ENCODE measurements at regions not wholly inside any gene's neighbourhood (a gene's known extent, or its start where the extent isn't known, plus 50 kb on each side); places are given as distances from the start of the nearest gene placed in this dataset.

GRCh38 chr12:89859508-89860220, 151.0 kb upstream of the ATP2B1 start:
- no peak for DNase-seq (ENCODE audit: low read depth)

- no peak for DNase-seq (ENCODE audit: low read depth)
These were observed 150.1 kb upstream of the ATP2B1 start for GRCh38 chr12:89858718-89859117.

GRCh38 chr12:89857652-89858274, 149.1 kb upstream of the ATP2B1 start:
- DNase-seq (ENCODE audit: low read depth): no peak

GRCh38 chr12:89856431-89856830, 147.8 kb upstream of the ATP2B1 start:
- no peak for DNase-seq (ENCODE audit: low read depth)

- DNase-seq (ENCODE audit: low read depth): no peak
These were observed 140.1 kb upstream of the ATP2B1 start for GRCh38 chr12:89848732-89849131.

- no peak for DNase-seq (ENCODE audit: low read depth)
These were observed 137.9 kb upstream of the ATP2B1 start for GRCh38 chr12:89846473-89847055.

GRCh38 chr12:89845767-89846166, 137.1 kb upstream of the ATP2B1 start:
- DNase-seq (ENCODE audit: low read depth): no peak

- DNase-seq (ENCODE audit: low read depth): no peak
These were observed 136.7 kb upstream of the ATP2B1 start for GRCh38 chr12:89845366-89845765.

- no peak for DNase-seq (ENCODE audit: low read depth)
These were observed 135.9 kb upstream of the ATP2B1 start for GRCh38 chr12:89844539-89844938.

- no peak for DNase-seq (ENCODE audit: low read depth)
These were observed 131.7 kb upstream of the ATP2B1 start for GRCh38 chr12:89840162-89840922.

- DNase-seq (ENCODE audit: low read depth): no peak
These were observed 130.8 kb upstream of the ATP2B1 start for GRCh38 chr12:89839444-89839843.

- no peak for DNase-seq (ENCODE audit: low read depth)
These were observed 130.2 kb upstream of the ATP2B1 start for GRCh38 chr12:89838833-89839232.

- DNase-seq (ENCODE audit: low read depth): no peak
These were observed 127.4 kb upstream of the ATP2B1 start for GRCh38 chr12:89836026-89836425.

GRCh38 chr12:89834676-89835075, 126.0 kb upstream of the ATP2B1 start:
- DNase-seq (ENCODE audit: low read depth): no peak

- DNase-seq (ENCODE audit: low read depth): no peak
These were observed 125.0 kb upstream of the ATP2B1 start for GRCh38 chr12:89833337-89834252.

- no peak for DNase-seq (ENCODE audit: low read depth)
These were observed 123.7 kb upstream of the ATP2B1 start for GRCh38 chr12:89832336-89832735.

GRCh38 chr12:89831310-89832095, 122.9 kb upstream of the ATP2B1 start:
- DNase-seq (ENCODE audit: low read depth): no peak

GRCh38 chr12:89829434-89829975, 120.9 kb upstream of the ATP2B1 start:
- DNase-seq (ENCODE audit: low read depth): no peak

- DNase-seq (ENCODE audit: low read depth): no peak
These were observed 119.9 kb upstream of the ATP2B1 start for GRCh38 chr12:89828575-89828974.

GRCh38 chr12:89827592-89827991, 119.0 kb upstream of the ATP2B1 start:
- DNase-seq (ENCODE audit: low read depth): no peak
